H1 (cell line): ENCODE measurements at regions not wholly inside any gene's neighbourhood (a gene's known extent, or its start where the extent isn't known, plus 50 kb on each side); places are given as distances from the start of the nearest gene placed in this dataset.
"Not testable (repeated sequence)": the region's sequence is repeated elsewhere in the genome, so short reads cannot be mapped to it uniquely, and the experiment has no call there.

Experiments used
- CTCF ChIA-PET: fragments of 300-600 bp; sonication (Branson Sonifier 250); formaldehyde crosslinking; loops from one replicate; lab custom pipeline; 2021; ENCODE audit not compliant: partially characterized antibody; lab: Charles Lee
- POLR2A ChIA-PET: fragments of 300-600 bp; sonication (Branson Sonifier 250); formaldehyde crosslinking; loops from one replicate; lab custom pipeline; 2021; ENCODE audit warnings: inconsistent platforms; ENCODE audit not compliant: partially characterized antibody; lab: Charles Lee
- DNase-seq, 2 experiments: peaks; one replicate each; pipeline versions ENCODE4 v3.0.0 to v3.0.0-alpha.2; 2010 to 2022; ENCODE audit warnings: low spot score in 2 of 2, low read depth in 1 of 2, mixed read lengths in 1 of 2
- FAIRE-seq: peaks from 2 replicates; lab custom pipeline; 2011; peaks lifted over from hg19 to GRCh38; lab: Jason Lieb, UNC
- H2AFZ ChIP-seq: 2 replicates; pipeline ENCODE4 v1.8.1; 2012; ENCODE audit warnings: low read length, inconsistent platforms
- H2AK5ac ChIP-seq: 2 replicates; pipeline ENCODE4 v1.6.1; 2013; ENCODE audit warnings: low read depth, low read length
- H2BK120ac ChIP-seq: replicated peaks from 2 replicates; pipeline ENCODE3; 2013; ENCODE audit warnings: low read depth, low read length, inconsistent platforms
- H2BK12ac ChIP-seq: 2 replicates; pipeline ENCODE4 v1.6.1; 2013; ENCODE audit warnings: low read depth, low read length
- H2BK15ac ChIP-seq: 2 replicates; pipeline ENCODE4 v1.6.1; 2013; ENCODE audit warnings: low read length
- H2BK20ac ChIP-seq: 2 replicates; pipeline ENCODE4 v1.6.1; 2013; ENCODE audit warnings: low read length
- H2BK5ac ChIP-seq: 2 replicates; pipeline ENCODE4 v1.6.1; 2013; ENCODE audit warnings: low read depth, low read length
- H3K14ac ChIP-seq: 2 replicates; pipeline ENCODE4 v1.6.1; 2013; ENCODE audit warnings: inconsistent platforms; ENCODE audit not compliant: insufficient read length
- H3K18ac ChIP-seq: 2 replicates; pipeline ENCODE4 v1.6.1; 2013; ENCODE audit warnings: low read length; ENCODE audit errors: extremely low read depth
- H3K23ac ChIP-seq: 2 replicates; pipeline ENCODE4 v1.6.1; 2013; ENCODE audit warnings: inconsistent platforms; ENCODE audit not compliant: insufficient read length
- H3K23me2 ChIP-seq: 2 replicates; pipeline ENCODE4 v1.6.1; 2013; ENCODE audit warnings: low read depth, low read length
- H3K27ac ChIP-seq: 2 replicates; pipeline ENCODE4 v1.6.1; 2011; ENCODE audit warnings: low read depth, low read length, inconsistent platforms
- H3K27me3 ChIP-seq, 4 experiments: replicated peaks in 1 of 4; 1 replicate in 1 of 4; 2 replicates in 3 of 4; pipeline versions ENCODE4 v1.6.1 to v1.8.1; 2011 to 2013; ENCODE audit warnings: low read length in 3 of 4, mild to moderate bottlenecking in 3 of 4, inconsistent platforms in 2 of 4, mixed read lengths in 2 of 4, moderate library complexity in 1 of 4; ENCODE audit not compliant: control insufficient read depth in 3 of 4, insufficient read depth in 3 of 4; ENCODE audit errors: extremely low read depth in 1 of 4
- H3K36me3 ChIP-seq, 4 experiments: 2 replicates each; pipeline versions ENCODE4 v1.6.1 to v1.8.1; 2011 to 2013; ENCODE audit warnings: mild to moderate bottlenecking in 4 of 4, low read length in 3 of 4, moderate library complexity in 2 of 4, control low read depth in 1 of 4, inconsistent platforms in 1 of 4; ENCODE audit not compliant: insufficient read depth in 4 of 4, control insufficient read depth in 2 of 4
- H3K4ac ChIP-seq: replicated peaks from 2 replicates; pipeline ENCODE3; 2013; ENCODE audit warnings: low read length, low read depth, mixed read lengths, inconsistent platforms; ENCODE audit not compliant: insufficient read length
- H3K4me1 ChIP-seq, 4 experiments: replicated peaks in 1 of 4; 1 replicate in 1 of 4; 2 replicates in 3 of 4; pipeline versions ENCODE4 v1.6.1 to v1.8.1; 2011 to 2013; ENCODE audit warnings: low read length in 3 of 4, inconsistent platforms in 2 of 4, mixed read lengths in 1 of 4; ENCODE audit not compliant: insufficient read depth in 4 of 4, control insufficient read depth in 3 of 4
- H3K4me2 ChIP-seq, 2 experiments: 2 replicates each; pipeline versions ENCODE4 v1.6.1 to v1.8.1; 2011 to 2013; ENCODE audit warnings: low read depth in 2 of 2, low read length in 2 of 2, control low read depth in 1 of 2, inconsistent platforms in 1 of 2, mild to moderate bottlenecking in 1 of 2; ENCODE audit not compliant: insufficient read depth in 1 of 2
- H3K4me3 ChIP-seq, 4 experiments: fragments of 200-600, 300-600 bp in 1 of 4; sonication (generic), shearing (Covaris generic), sonication (Bioruptor Twin) in 1 of 4; 2 replicates each; pipeline versions ENCODE4 v1.5.1 to v1.8.1; 2011 to 2016; ENCODE audit warnings: low read length in 4 of 4, low read depth in 3 of 4, control low read depth in 2 of 4, inconsistent platforms in 2 of 4, mild to moderate bottlenecking in 2 of 4, mixed read lengths in 1 of 4, moderate library complexity in 1 of 4; ENCODE audit not compliant: insufficient read depth in 2 of 4; ENCODE audit errors: extremely low read depth in 1 of 4
- H3K56ac ChIP-seq: replicated peaks from 2 replicates; pipeline ENCODE3; 2013; ENCODE audit warnings: low read depth, mild to moderate bottlenecking, mixed read lengths, low read length, inconsistent platforms; ENCODE audit not compliant: insufficient read length
- H3K79me1 ChIP-seq: 2 replicates; pipeline ENCODE4 v1.6.1; 2013; ENCODE audit warnings: low read depth, low read length, control low read depth
- H3K79me2 ChIP-seq, 2 experiments: 2 replicates each; pipeline versions ENCODE4 v1.6.1 to v1.8.1; 2012 to 2013; ENCODE audit warnings: low read length in 2 of 2, mild to moderate bottlenecking in 2 of 2, inconsistent platforms in 1 of 2; ENCODE audit not compliant: insufficient read depth in 2 of 2, control insufficient read depth in 1 of 2
- H3K9ac ChIP-seq, 4 experiments: replicated peaks in 1 of 4; 1 replicate in 1 of 4; 2 replicates in 3 of 4; pipeline versions ENCODE4 v1.6.1 to v1.8.1; 2011 to 2013; ENCODE audit warnings: low read depth in 3 of 4, low read length in 3 of 4, control low read depth in 2 of 4, mild to moderate bottlenecking in 2 of 4, moderate library complexity in 2 of 4, inconsistent platforms in 1 of 4; ENCODE audit errors: extremely low read depth in 1 of 4
- H3K9me3 ChIP-seq, 2 experiments: 2 replicates each; pipeline versions ENCODE4 v1.6.1 to v1.8.1; 2012 to 2013; ENCODE audit warnings: mild to moderate bottlenecking in 2 of 2, moderate library complexity in 2 of 2, control low read depth in 1 of 2, inconsistent platforms in 1 of 2, low read depth in 1 of 2, low read length in 1 of 2, mixed read lengths in 1 of 2; ENCODE audit not compliant: insufficient read depth in 2 of 2
- H4K20me1 ChIP-seq, 2 experiments: replicated peaks in 1 of 2; 2 replicates each; pipeline versions ENCODE3 to v1.8.1; 2011 to 2013; ENCODE audit warnings: inconsistent platforms in 2 of 2, low read length in 2 of 2, mild to moderate bottlenecking in 1 of 2; ENCODE audit not compliant: insufficient read depth in 2 of 2, control insufficient read depth in 1 of 2
- H4K5ac ChIP-seq: 2 replicates; pipeline ENCODE4 v1.6.1; 2013; ENCODE audit warnings: low read length, low read depth, mixed read lengths, inconsistent platforms; ENCODE audit not compliant: insufficient read length
- H4K8ac ChIP-seq: 2 replicates; pipeline ENCODE4 v1.8.0; 2013; ENCODE audit warnings: mild to moderate bottlenecking, moderate library complexity, low read length, inconsistent platforms; ENCODE audit not compliant: insufficient read depth; ENCODE audit errors: extremely low read depth
- H4K91ac ChIP-seq: replicated peaks from 2 replicates; pipeline ENCODE3; 2013; ENCODE audit warnings: low read length, mixed read lengths, inconsistent platforms; ENCODE audit not compliant: insufficient read length
- CREB1 ChIP-seq: IDR thresholded peaks from 2 replicates; pipeline ENCODE4 v1.6.1; 2012; ENCODE audit warnings: inconsistent platforms
- EP300 ChIP-seq, 2 experiments: IDR thresholded peaks; 1 replicate in 1 of 2; 2 replicates in 1 of 2; pipeline ENCODE4 v1.6.1; 2011 to 2012; ENCODE audit warnings: low read depth in 2 of 2, low read length in 2 of 2, mild to moderate bottlenecking in 2 of 2, borderline replicate concordance in 1 of 2, inconsistent platforms in 1 of 2, moderate library complexity in 1 of 2
- RNF2 ChIP-seq: fragments of 200-900, 300-1000 bp; sonication (generic); IDR thresholded peaks from 2 replicates; pipeline ENCODE4 v1.7.1; 2016; ENCODE audit warnings: borderline replicate concordance, low read depth, mild to moderate bottlenecking, antibody characterized with exemption, low read length; ENCODE audit not compliant: poor library complexity, severe bottlenecking; ENCODE audit errors: missing control alignments
- TEAD4 ChIP-seq: IDR thresholded peaks from 2 replicates; pipeline ENCODE4 v1.6.1; 2012; ENCODE audit warnings: low read depth, low read length, inconsistent platforms, mixed read lengths
- WGBS, 2 experiments: shearing (Covaris generic) in 1 of 2; methylation state at CpG; one replicate each; pipeline versions ENCODE4 v1.1.6 to v1.1.7; 2013 to 2015; ENCODE audit warnings: low lambda C conversion rate in 2 of 2, mixed read lengths in 2 of 2, inconsistent platforms in 1 of 2, low coverage in 1 of 2, missing lambda C conversion rate in 1 of 2; ENCODE audit not compliant: insufficient replicate concordance in 2 of 2, insufficient coverage in 1 of 2, insufficient read length in 1 of 2; ENCODE audit errors: extremely low coverage in 1 of 2, missing lambda C conversion rate in 1 of 2; 5-methylcytosine and 5-hydroxymethylcytosine counted together
- TF ChIP-seq, protein P1 (sequence below): IDR thresholded peaks from 2 replicates; pipeline ENCODE4 v1.6.1; 2012; ENCODE audit warnings: inconsistent platforms

DNA sequence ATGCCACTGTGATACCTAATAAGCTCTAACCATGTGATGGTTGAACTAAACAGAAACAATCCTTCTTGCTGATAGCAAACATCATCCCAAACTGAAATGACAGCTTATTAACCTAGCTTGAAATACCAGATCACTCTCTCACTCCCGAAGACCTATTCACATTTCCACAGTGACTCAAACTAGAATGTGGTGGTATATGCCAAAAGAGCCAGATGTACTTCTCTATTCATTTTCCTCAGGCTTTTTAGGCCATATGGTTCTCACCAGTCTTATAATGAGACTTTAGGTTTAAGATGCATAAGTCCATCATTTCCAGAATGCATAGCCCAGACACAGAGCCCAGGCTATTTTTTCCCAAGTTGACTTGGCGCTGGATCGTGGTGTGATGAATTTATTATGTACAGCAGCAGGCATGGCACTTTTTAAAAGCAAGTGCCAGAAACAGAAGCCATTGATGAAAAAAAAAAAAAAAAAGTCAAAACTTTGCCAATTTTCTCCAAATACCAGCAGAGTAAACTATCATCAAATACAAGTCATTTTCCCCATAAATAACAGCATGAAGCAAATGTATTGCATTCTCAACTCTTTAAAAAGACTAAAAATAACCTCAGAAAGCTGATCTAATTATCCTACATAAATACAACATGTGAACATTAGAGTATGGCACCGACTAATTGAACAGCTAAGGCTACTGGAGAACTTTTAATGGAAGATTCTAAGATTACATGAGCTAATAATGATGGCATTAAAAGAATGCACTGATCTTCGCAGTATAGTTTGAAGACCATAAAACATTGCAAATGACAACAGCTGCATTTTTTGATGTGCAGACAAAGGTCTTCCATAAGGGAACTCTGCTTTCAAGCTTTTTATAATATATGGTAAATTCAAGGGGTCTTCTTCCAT is 365.4 kb downstream of the LRRIQ3 start (continued):
- TF ChIP-seq EP300 (IDR thresholded peaks at IDR 0.05; ENCODE audit: borderline replicate concordance in 1 of 2, low read depth in 2 of 2, low read length in 2 of 2) (no peak), TEAD4 (no peak), RNF2 (no peak), CREB1 (no peak)
- TF ChIP-seq, protein P1, sequence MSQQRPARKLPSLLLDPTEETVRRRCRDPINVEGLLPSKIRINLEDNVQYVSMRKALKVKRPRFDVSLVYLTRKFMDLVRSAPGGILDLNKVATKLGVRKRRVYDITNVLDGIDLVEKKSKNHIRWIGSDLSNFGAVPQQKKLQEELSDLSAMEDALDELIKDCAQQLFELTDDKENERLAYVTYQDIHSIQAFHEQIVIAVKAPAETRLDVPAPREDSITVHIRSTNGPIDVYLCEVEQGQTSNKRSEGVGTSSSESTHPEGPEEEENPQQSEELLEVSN: no peak

DNA sequence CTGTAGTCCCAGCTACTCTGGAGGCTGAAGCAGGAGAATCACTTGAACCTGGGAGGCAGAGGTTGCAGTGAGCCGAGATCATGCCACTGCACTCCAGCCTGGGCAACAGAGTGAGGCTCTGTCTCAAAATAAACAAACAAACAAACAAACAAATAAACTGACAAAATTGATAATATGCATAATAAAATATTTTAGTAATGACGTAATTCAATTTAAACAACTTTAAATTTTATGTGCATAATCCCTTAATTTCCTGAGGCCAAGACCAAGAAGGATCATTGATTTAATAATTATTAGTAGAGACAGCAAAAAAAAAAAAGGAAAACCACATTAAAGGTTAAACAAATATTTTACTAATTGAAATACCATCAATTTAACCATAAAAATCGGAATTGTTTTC is 370.7 kb downstream of the LRRIQ3 start:
- H3K4ac ChIP-seq, FAIRE-seq: not testable (repeated sequence)

More for the DNA sequence above, 370.7 kb downstream of the LRRIQ3 start:
- H2AFZ ChIP-seq, H3K18ac ChIP-seq, H3K27ac ChIP-seq, H3K4me1 ChIP-seq, H4K5ac ChIP-seq, H3K56ac ChIP-seq, H2AK5ac ChIP-seq, H3K36me3 ChIP-seq, H2BK15ac ChIP-seq, H3K79me1 ChIP-seq, H2BK12ac ChIP-seq, H3K4me3 ChIP-seq, H3K9ac ChIP-seq, H3K79me2 ChIP-seq, H3K9me3 ChIP-seq, H3K23me2 ChIP-seq, H3K14ac ChIP-seq, CTCF ChIA-PET, H4K20me1 ChIP-seq, H3K23ac ChIP-seq, DNase-seq, H2BK120ac ChIP-seq, H2BK5ac ChIP-seq, H3K27me3 ChIP-seq, H4K8ac ChIP-seq, H2BK20ac ChIP-seq, H4K91ac ChIP-seq, H3K4me2 ChIP-seq, POLR2A ChIA-PET: not testable (repeated sequence)
- WGBS, 2 experiments: 95% methylated on average over 3 of the region's 3 CpGs; no CpG with 5 or more reads in 1 of the 2 experiments
